Heart left ventricle (tissue), 16 donors: ENCODE measurements at regions not wholly inside any gene's neighbourhood (a gene's known extent, or its start where the extent isn't known, plus 50 kb on each side); places are given as distances from the start of the nearest gene placed in this dataset.

ENCODE experiments used
- ATAC-seq, 4 donors: fragments of 200-7000 bp; cut with Tn5 transposase; one replicate each; pipeline ENCODE4 v1.9.1; 2020 to 2022; ENCODE audit warnings: moderate library complexity in 4 of 4, mild to moderate bottlenecking in 3 of 4, moderate number of reproducible peaks in 1 of 4
- DNase-seq, 5 donors: peaks; one replicate each; pipeline ENCODE4 v3.0.0-alpha.2; 2020
- H3K27ac ChIP-seq, 12 donors: fragments of 200-600 bp; sonication (generic) in 4 of 12; one replicate each; pipeline versions ENCODE4 v1.5.0 to v1.8.0; 2016 to 2022; ENCODE audit warnings: mild to moderate bottlenecking in 2 of 12
- H3K27me3 ChIP-seq, 9 donors: fragments of 200-600 bp; sonication (generic) in 2 of 9; one replicate each; pipeline versions ENCODE4 v1.5.1 to v1.8.0; 2016 to 2022; ENCODE audit warnings: mild to moderate bottlenecking in 3 of 9
- H3K36me3 ChIP-seq, 9 donors: fragments of 200-600 bp; sonication (generic) in 2 of 9; one replicate each; pipeline versions ENCODE4 v1.5.0 to v1.8.0; 2018 to 2022; ENCODE audit warnings: mild to moderate bottlenecking in 2 of 9
- H3K4me1 ChIP-seq, 12 donors: fragments of 200-600 bp; sonication (generic) in 4 of 12; one replicate each; pipeline versions ENCODE4 v1.5.0 to v1.8.0; 2016 to 2022; ENCODE audit warnings: mild to moderate bottlenecking in 3 of 12
- H3K4me3 ChIP-seq, 12 donors: fragments of 200-600 bp; sonication (generic) in 4 of 12; one replicate each; pipeline versions ENCODE4 v1.5.0 to v1.8.0; 2017 to 2022; ENCODE audit warnings: mild to moderate bottlenecking in 9 of 12, moderate library complexity in 4 of 12
- H3K9me3 ChIP-seq, 12 donors: fragments of 200-600 bp; sonication (generic) in 4 of 12; one replicate each; pipeline versions ENCODE4 v1.5.0 to v1.8.0; 2016 to 2022; ENCODE audit warnings: mild to moderate bottlenecking in 1 of 12
- POLR2A ChIP-seq, 2 donors: fragments of 450-650 bp; IDR thresholded peaks; one replicate each; pipeline ENCODE4 v1.6.1; 2017; ENCODE audit warnings: antibody characterized with exemption in 2 of 2, mild to moderate bottlenecking in 2 of 2, moderate library complexity in 2 of 2
- WGBS, 4 donors: extraction: QIAGEN DNeasy Blood & Tissue Kit in 2 of 4; methylation state at CpG; one replicate each; pipeline versions ENCODE4 v1.1.5 to v1.1.7; 2013 to 2018; 5-methylcytosine and 5-hydroxymethylcytosine counted together
- intact Hi-C, 10 donors: fragments of 100-400 bp; cut with DNase I; formaldehyde crosslinking; loops; one replicate each; pipeline versions ENCODE4 v1.11.1 to v1.14.2; 2022
- TF ChIP-seq, protein P1 (sequence below), 12 donors: fragments of 200-600 bp; sonication (generic) in 4 of 12; IDR thresholded peaks; one replicate each; pipeline versions ENCODE4 v1.5.0 to v1.8.0; 2018 to 2022; ENCODE audit warnings: antibody characterized with exemption in 12 of 12, mild to moderate bottlenecking in 5 of 12
- donor health status: ischemic (EF 13 %, LVEDD 7.1; RV severe dilation, severe dysfunction).
- donor health status: healthy with polysubstance abuse.
- donor health status: DM: no; HTN: yes; CAD: no.
- donor health status: DM: no; HTN: no; CAD: no.
- donor health status: ischemic (EF 25% LVEDD 6.9; RV normal size, moderate dysfunction).
- donor health status: ischemic (EF 25% LVEDD 5.7; RV mildly dilated, moderate dysfunction).
- donor health status: healthy.
- donor health status: DM: yes; HTN: yes; CAD: no.
- donor health status: ischemic (EF 35%, LVEDD 5.7; RV mildly dilated, moderate dysfunction).
- donor health status: nonischemic (EF 11% LVEDD 7.7; RV severe dilation, severe dysfunction).
- donor health status: DM: yes; HTN: yes; CAD: no.
- donor health status: PGD.
- donor health status: ischemic (EF 29% LVEDD 5.4; RV normal size, mild dysfunction).
- donor health status: nonischemic (EF 23%, LVEDD 6.1; RV moderate dilation, normal function).

DNA sequence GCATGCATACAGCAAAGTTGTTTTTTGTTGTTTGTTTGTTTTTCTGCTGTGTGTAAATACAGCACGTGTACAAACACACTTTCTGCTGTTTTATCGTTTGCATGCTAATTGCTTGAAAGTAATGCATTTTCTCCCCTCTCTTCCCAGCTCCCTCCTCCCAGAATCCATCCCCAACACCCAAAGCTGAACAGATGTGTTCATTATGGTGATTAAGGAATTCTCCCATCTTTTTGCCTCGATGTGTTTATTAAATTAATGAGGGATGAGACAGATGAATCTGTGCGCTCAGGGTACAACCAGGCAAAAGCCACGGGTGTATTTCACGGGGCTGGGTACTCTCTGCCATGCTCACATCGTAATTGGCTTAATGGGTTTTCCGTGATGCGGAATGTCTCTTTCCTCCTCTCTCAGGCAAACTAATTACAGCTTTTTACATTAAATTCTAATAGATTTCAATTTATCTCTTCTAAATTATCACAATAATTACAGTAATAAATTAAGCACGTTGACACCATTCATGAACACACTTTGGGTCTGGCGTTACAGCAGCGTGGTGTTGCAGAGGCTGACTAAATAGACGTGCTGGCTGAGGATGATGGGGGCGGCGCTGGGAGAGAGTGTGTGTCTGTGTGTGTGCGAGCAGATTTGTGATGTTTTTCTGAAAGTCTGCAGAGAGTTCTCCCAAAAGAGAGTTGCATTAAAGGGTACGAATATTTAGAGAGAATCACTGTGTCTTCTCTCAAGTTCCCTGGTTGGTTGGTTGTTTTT lies 117.7 kb downstream of the CRLF2 start:
- ATAC-seq (no peak), DNase-seq (no peak)
- 87 to 89% (median 89%) methylated on average over 17 of the region's 17 CpGs for WGBS, 4 donors
- Histone ChIP-seq H3K27ac (no peak overlapping the region), H3K4me3 (no peak overlapping the region), H3K4me1 (no peaks in the 10 kb centered on the region), H3K9me3 (peaks cover 0 to 16% (median 11%) of the 10 kb centered on the region in 12 donors), H3K27me3 (no peaks in the 10 kb centered on the region), H3K36me3 (no peaks in the 10 kb centered on the region)
- intact Hi-C loops = no loop called here
- TF ChIP-seq, protein P1, sequence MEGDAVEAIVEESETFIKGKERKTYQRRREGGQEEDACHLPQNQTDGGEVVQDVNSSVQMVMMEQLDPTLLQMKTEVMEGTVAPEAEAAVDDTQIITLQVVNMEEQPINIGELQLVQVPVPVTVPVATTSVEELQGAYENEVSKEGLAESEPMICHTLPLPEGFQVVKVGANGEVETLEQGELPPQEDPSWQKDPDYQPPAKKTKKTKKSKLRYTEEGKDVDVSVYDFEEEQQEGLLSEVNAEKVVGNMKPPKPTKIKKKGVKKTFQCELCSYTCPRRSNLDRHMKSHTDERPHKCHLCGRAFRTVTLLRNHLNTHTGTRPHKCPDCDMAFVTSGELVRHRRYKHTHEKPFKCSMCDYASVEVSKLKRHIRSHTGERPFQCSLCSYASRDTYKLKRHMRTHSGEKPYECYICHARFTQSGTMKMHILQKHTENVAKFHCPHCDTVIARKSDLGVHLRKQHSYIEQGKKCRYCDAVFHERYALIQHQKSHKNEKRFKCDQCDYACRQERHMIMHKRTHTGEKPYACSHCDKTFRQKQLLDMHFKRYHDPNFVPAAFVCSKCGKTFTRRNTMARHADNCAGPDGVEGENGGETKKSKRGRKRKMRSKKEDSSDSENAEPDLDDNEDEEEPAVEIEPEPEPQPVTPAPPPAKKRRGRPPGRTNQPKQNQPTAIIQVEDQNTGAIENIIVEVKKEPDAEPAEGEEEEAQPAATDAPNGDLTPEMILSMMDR (IDR thresholded peaks at IDR 0.05) = no peak
- no peak for TF ChIP-seq POLR2A (IDR thresholded peaks at IDR 0.05)

DNA sequence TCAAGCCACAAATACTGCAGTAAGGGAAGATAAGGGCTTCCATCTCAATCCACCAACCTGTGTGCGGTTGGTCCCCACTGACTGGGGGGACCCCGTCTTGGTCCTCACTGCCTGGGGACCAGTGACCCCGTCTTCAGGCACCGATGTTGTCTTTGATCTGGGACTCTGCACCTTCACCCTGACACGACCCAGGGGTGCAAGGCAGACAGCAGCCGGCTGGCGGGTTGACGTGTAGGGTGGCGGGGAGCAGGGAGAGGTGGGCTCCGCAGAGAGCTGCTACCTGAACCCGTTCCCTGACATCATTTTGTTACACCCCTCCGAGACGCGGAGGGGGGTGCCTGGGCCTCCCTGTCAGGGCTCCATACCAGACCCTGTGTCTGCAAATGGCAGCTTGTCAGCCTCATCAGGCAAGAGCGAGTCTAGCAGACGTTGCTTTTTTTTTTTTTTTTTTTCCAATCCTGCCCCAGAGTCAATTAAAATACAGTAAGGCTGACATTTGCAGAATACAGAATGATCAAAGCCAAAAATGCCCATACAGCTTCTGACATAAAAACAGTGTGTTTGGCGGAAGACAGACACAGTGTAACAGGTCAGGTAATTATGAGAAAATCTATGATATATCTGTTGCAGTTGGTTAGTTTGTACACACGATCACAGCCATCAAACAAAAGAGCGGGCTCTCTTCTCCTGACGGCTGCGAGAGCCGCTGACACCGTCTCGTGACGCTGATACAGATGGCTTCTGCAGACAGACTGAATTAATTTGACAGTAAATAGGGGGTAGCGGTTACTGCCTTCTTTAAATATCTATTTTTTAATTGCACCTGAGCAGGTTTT lies 118.6 kb downstream of the CRLF2 start:
- no peak overlapping the region for H3K4me3 ChIP-seq
- H3K9me3 ChIP-seq = peaks cover 0 to 16% (median 11%) of the 10 kb centered on the region in 12 donors
- H3K36me3 ChIP-seq = no peaks in the 10 kb centered on the region
- H3K27me3 ChIP-seq = no peaks in the 10 kb centered on the region
- intact Hi-C loops = no loop called here
- H3K4me1 ChIP-seq = no peaks in the 10 kb centered on the region
- DNase-seq (no peak), ATAC-seq (no peak)
- 54 to 59% (median 55%) methylated on average over 26 of the region's 26 CpGs for WGBS, 4 donors
- no peak for TF ChIP-seq POLR2A (IDR thresholded peaks at IDR 0.05)
- TF ChIP-seq, protein P1 (IDR thresholded peaks at IDR 0.05) = no peak
- no peak overlapping the region for H3K27ac ChIP-seq

DNA sequence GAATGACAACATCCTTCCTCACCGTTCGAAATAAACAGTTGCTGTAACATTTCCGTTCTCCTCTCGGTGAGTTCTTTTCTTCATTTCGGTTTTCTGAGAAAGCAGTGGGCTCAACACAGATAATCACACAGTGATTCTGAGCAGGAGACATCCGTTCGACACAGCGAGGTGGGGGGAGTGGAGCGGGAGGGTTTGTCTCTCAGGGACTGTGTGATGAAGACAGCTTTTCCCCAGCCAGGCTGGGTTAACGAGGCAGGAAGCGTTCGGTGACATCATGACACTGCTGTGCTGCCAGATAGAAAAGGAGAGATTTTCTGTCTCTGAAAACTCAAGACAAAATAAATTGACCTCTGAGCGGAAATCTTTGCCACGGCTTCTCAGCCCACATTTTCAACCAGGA lies 119.3 kb downstream of the CRLF2 start:
- Histone ChIP-seq H3K27ac (no peak overlapping the region), H3K9me3 (peaks cover 0 to 16% (median 11%) of the 10 kb centered on the region in 12 donors), H3K36me3 (no peaks in the 10 kb centered on the region), H3K4me1 (no peaks in the 10 kb centered on the region), H3K4me3 (no peak overlapping the region), H3K27me3 (no peaks in the 10 kb centered on the region)
- WGBS, 4 donors = 32 to 39% (median 35%) methylated on average over 14 of the region's 14 CpGs
- no peak for DNase-seq
- no peak for ATAC-seq
- TF ChIP-seq, protein P1 (IDR thresholded peaks at IDR 0.05) = no peak
- no peak for TF ChIP-seq POLR2A (IDR thresholded peaks at IDR 0.05)
- intact Hi-C loops = no loop called here
